Subcutaneous abdominal adipose tissue (tissue), 5 donors: ENCODE measurements at regions not wholly inside any gene's neighbourhood (a gene's known extent, or its start where the extent isn't known, plus 50 kb on each side); places are given as distances from the start of the nearest gene placed in this dataset.

ENCODE experiments used
- H3K27ac ChIP-seq: one replicate; pipeline ENCODE4 v1.7.0; 2013; ENCODE audit warnings: low read depth, mild to moderate bottlenecking, inconsistent platforms, low read length, moderate library complexity
- H3K27me3 ChIP-seq, 5 donors: one replicate each; pipeline ENCODE4 v1.7.0; 2013; ENCODE audit warnings: low read length in 5 of 5, inconsistent platforms in 1 of 5; ENCODE audit not compliant: control insufficient read depth in 5 of 5, insufficient read depth in 4 of 5
- H3K36me3 ChIP-seq, 5 donors: one replicate each; pipeline ENCODE4 v1.7.0; 2013; ENCODE audit warnings: low read length in 5 of 5; ENCODE audit not compliant: control insufficient read depth in 5 of 5, insufficient read depth in 5 of 5
- H3K4me1 ChIP-seq, 5 donors: one replicate each; pipeline ENCODE4 v1.7.0; 2013; ENCODE audit warnings: low read length in 5 of 5, mild to moderate bottlenecking in 3 of 5, moderate library complexity in 1 of 5; ENCODE audit not compliant: control insufficient read depth in 5 of 5, insufficient read depth in 5 of 5
- H3K4me3 ChIP-seq, 5 donors: one replicate each; pipeline ENCODE4 v1.7.0; 2013; ENCODE audit warnings: low read length in 5 of 5, low read depth in 1 of 5
- H3K9ac ChIP-seq, 5 donors: one replicate each; pipeline ENCODE4 v1.7.0; 2013; ENCODE audit warnings: low read length in 5 of 5, mild to moderate bottlenecking in 4 of 5, moderate library complexity in 3 of 5
- H3K9me3 ChIP-seq, 5 donors: one replicate each; pipeline ENCODE4 v1.7.0; 2013; ENCODE audit warnings: low read length in 5 of 5; ENCODE audit not compliant: control insufficient read depth in 5 of 5
- donor health status: healthy.
- donor health status: healthy.
- donor health status: healthy.
- donor health status: healthy.
- donor health status: healthy.

GRCh38 chr4:19438233-19438632 is 813.5 kb upstream of the SLIT2 start:
- H3K9me3 ChIP-seq = peaks cover 0 to 12% (median 9%) of the 10 kb centered on the region in 5 donors
- H3K4me3 ChIP-seq = no peak overlapping the region
- H3K27me3 ChIP-seq = no peaks in the 10 kb centered on the region
- H3K4me1 ChIP-seq = no peaks in the 10 kb centered on the region
- no peak overlapping the region for H3K9ac ChIP-seq
- no peak overlapping the region for H3K27ac ChIP-seq
- H3K36me3 ChIP-seq = no peaks in the 10 kb centered on the region

GRCh38 chr4:19437008-19437407 is 814.7 kb upstream of the SLIT2 start:
- Histone ChIP-seq H3K4me3 (no peak overlapping the region), H3K36me3 (no peaks in the 10 kb centered on the region), H3K27ac (no peak overlapping the region), H3K9ac (no peak overlapping the region), H3K9me3 (peaks cover 0 to 8% (median 2%) of the 10 kb centered on the region in 5 donors), H3K4me1 (no peaks in the 10 kb centered on the region), H3K27me3 (no peaks in the 10 kb centered on the region)

DNA sequence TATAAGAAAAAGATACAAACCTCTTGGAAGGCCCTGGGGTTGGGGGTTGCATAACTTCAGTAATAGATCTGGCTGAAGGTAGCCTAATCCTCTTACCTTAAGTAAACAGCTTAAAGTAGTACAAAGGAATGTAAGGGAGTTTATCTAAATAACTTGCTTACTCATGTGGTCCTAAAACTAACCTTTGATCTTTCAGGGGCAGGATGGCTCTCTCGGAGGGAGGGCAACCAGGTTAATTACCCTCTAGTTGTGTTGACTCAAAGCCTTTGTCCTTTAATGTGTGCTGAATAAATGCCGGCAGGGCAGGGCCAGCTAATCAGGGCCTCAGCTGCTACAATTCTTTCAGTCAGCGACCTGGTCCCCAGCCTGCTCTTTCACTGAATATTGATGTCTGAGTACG is 822.0 kb upstream of the SLIT2 start:
- peaks cover 0 to 20% (median 5%) of the 10 kb centered on the region in 5 donors for H3K9me3 ChIP-seq
- H3K36me3 ChIP-seq = no peaks in the 10 kb centered on the region
- H3K27ac ChIP-seq = no peak overlapping the region
- H3K27me3 ChIP-seq = peaks cover 0 to 2% (median 0%) of the 10 kb centered on the region in 5 donors
- H3K4me3 ChIP-seq = no peak overlapping the region
- no peak overlapping the region for H3K9ac ChIP-seq
- H3K4me1 ChIP-seq = no peaks in the 10 kb centered on the region

- peaks cover 0 to 2% (median 0%) of the 10 kb centered on the region in 5 donors for H3K27me3 ChIP-seq
- H3K36me3 ChIP-seq = no peaks in the 10 kb centered on the region
- H3K4me3 ChIP-seq = no peak overlapping the region
- H3K9me3 ChIP-seq = peaks cover 0 to 11% (median 3%) of the 10 kb centered on the region in 5 donors
- no peak overlapping the region for H3K9ac ChIP-seq
- H3K4me1 ChIP-seq = no peaks in the 10 kb centered on the region
- H3K27ac ChIP-seq = no peak overlapping the region
These were observed 826.6 kb upstream of the SLIT2 start for GRCh38 chr4:19425146-19425545.

DNA sequence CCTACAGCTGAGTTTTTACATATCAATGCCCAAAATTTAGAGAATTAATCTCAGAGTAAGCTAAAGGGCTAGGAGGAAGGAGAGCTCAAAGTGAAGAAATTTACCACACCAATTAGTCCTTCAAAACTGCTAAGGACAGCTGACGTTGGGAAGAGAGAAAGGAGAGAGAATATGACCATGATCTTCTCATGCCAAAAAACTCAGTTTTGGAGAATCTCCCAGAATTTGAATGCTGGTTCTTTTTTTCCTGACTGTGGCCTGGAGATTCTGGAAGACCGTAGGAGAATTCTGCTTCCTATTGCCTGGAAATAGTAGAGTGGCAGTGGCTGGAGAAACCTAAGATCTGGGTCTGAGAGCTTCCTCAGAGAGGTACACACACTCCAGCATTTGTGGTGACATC is 834.4 kb upstream of the SLIT2 start:
- Histone ChIP-seq H3K27me3 (no peaks in the 10 kb centered on the region), H3K36me3 (no peaks in the 10 kb centered on the region), H3K4me1 (no peaks in the 10 kb centered on the region), H3K27ac (no peak overlapping the region), H3K9me3 (peaks cover 0 to 3% (median 0%) of the 10 kb centered on the region in 5 donors), H3K9ac (no peak overlapping the region), H3K4me3 (no peak overlapping the region)

DNA sequence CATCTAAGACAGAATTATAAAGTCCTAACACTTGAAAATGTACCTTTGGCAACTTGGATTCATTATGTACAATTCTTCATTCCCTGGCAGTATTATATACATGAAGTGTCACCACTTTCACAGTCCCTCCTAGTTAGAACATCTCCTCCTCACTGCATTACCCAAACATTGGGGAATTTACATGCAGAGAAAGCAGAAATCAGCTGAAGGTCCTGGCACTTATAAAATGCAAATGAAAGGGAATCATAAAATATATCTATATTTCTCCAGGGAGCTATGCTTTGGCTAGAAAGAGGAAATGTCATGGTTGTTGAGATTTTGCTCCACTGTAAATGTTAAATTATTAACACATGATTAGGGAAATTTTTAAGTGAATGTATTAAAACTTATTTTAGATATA is 835.6 kb upstream of the SLIT2 start:
- Histone ChIP-seq H3K9ac (no peak overlapping the region), H3K27me3 (no peaks in the 10 kb centered on the region), H3K36me3 (no peaks in the 10 kb centered on the region), H3K4me3 (no peak overlapping the region), H3K4me1 (no peaks in the 10 kb centered on the region), H3K27ac (no peak overlapping the region), H3K9me3 (peaks cover 0 to 3% (median 0%) of the 10 kb centered on the region in 5 donors)

GRCh38 chr4:19408490-19408889 is 843.2 kb upstream of the SLIT2 start:
- no peak overlapping the region for H3K27ac ChIP-seq
- H3K27me3 ChIP-seq = no peaks in the 10 kb centered on the region
- no peaks in the 10 kb centered on the region for H3K4me1 ChIP-seq
- no peaks in the 10 kb centered on the region for H3K9me3 ChIP-seq
- no peaks in the 10 kb centered on the region for H3K36me3 ChIP-seq
- no peak overlapping the region for H3K9ac ChIP-seq
- no peak overlapping the region for H3K4me3 ChIP-seq

GRCh38 chr4:19406789-19407188 is 844.9 kb upstream of the SLIT2 start:
- Histone ChIP-seq H3K27me3 (no peaks in the 10 kb centered on the region), H3K4me1 (no peaks in the 10 kb centered on the region), H3K36me3 (no peaks in the 10 kb centered on the region), H3K9me3 (no peaks in the 10 kb centered on the region), H3K4me3 (no peak overlapping the region), H3K9ac (no peak overlapping the region), H3K27ac (no peak overlapping the region)

- Histone ChIP-seq H3K36me3 (no peaks in the 10 kb centered on the region), H3K4me1 (no peaks in the 10 kb centered on the region), H3K27ac (no peak overlapping the region), H3K4me3 (no peak overlapping the region), H3K9ac (no peak overlapping the region), H3K27me3 (no peaks in the 10 kb centered on the region), H3K9me3 (no peaks in the 10 kb centered on the region)
These were observed 847.8 kb upstream of the SLIT2 start for GRCh38 chr4:19403786-19404370.

DNA sequence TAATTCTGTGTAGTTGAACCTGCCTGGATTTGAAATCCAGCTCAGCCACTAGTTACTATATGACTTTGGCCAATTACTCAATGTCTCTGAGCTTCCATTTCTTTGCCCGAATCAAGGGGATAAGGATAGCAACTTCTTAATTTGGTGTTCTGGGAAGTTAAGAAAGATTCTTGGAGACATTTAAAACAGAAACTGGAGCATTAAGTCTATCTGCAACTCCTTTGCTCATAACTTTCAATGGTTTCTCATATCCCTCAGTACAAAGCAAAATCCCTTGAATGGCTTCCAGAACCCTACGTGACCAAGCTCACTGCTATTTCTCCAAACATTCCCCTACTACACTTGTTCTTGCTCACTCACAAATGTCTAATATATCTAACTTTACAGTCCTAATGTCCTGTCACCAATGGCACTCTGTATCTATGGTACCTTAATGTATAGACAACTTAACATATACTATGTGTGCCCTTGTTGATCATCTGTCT is 849.1 kb upstream of the SLIT2 start:
- no peak overlapping the region for H3K9ac ChIP-seq
- no peaks in the 10 kb centered on the region for H3K27me3 ChIP-seq
- no peak overlapping the region for H3K27ac ChIP-seq
- no peaks in the 10 kb centered on the region for H3K9me3 ChIP-seq
- no peaks in the 10 kb centered on the region for H3K36me3 ChIP-seq
- no peaks in the 10 kb centered on the region for H3K4me1 ChIP-seq
- no peak overlapping the region for H3K4me3 ChIP-seq
